D721Med (cell line): ENCODE measurements at regions not wholly inside any gene's neighbourhood (a gene's known extent, or its start where the extent isn't known, plus 50 kb on each side); places are given as distances from the start of the nearest gene placed in this dataset.

Experiments
- DNase-seq: peaks from one replicate; pipeline ENCODE4 v3.0.0; 2011; ENCODE audit warnings: low spot score; ENCODE audit not compliant: insufficient read length
- FAIRE-seq: peaks from 2 replicates; lab custom pipeline; 2011; peaks lifted over from hg19 to GRCh38; lab: Jason Lieb, UNC
- CTCF ChIP-seq: IDR thresholded peaks from 2 replicates; pipeline ENCODE4 v1.5.1; 2012; ENCODE audit warnings: mild to moderate bottlenecking, control low read depth; ENCODE audit not compliant: insufficient read depth; ENCODE audit errors: missing control alignments

- no peak for TF ChIP-seq CTCF
- FAIRE-seq (no peak), DNase-seq (no peak)
Measured at GRCh38 chr13:103371271-103371670, 305.1 kb upstream of the SLC10A2 start.

- TF ChIP-seq CTCF = no peak
- FAIRE-seq (no peak), DNase-seq (no peak)
Measured at GRCh38 chr13:103370790-103371189, 304.6 kb upstream of the SLC10A2 start.

- no peak for TF ChIP-seq CTCF
- DNase-seq (no peak), FAIRE-seq (no peak)
Measured at GRCh38 chr13:103358255-103358932, 292.2 kb upstream of the SLC10A2 start.

GRCh38 chr13:103356226-103356864 lies 290.1 kb upstream of the SLC10A2 start:
- FAIRE-seq = no peak

GRCh38 chr13:103354171-103354570 lies 288.0 kb upstream of the SLC10A2 start:
- no peak for TF ChIP-seq CTCF
- DNase-seq (no peak), FAIRE-seq (no peak)

More at GRCh38 chr13:103356226-103356864, 290.1 kb upstream of the SLC10A2 start:
- no peak for DNase-seq
- TF ChIP-seq CTCF = no peak

GRCh38 chr13:103351035-103351828 lies 285.0 kb upstream of the SLC10A2 start:
- DNase-seq = no peak
- TF ChIP-seq CTCF = no peak
- FAIRE-seq = no peak
